H9 (cell line): ENCODE measurements at regions not wholly inside any gene's neighbourhood (a gene's known extent, or its start where the extent isn't known, plus 50 kb on each side); places are given as distances from the start of the nearest gene placed in this dataset.

Source experiments
- DNase-seq: peaks from one replicate; pipeline ENCODE4 v3.0.0-alpha.2; 2017
- H2AFZ ChIP-seq: one replicate; pipeline ENCODE4 v1.6.1; 2013; ENCODE audit warnings: mild to moderate bottlenecking, low read length, control low read depth, moderate library complexity
- H2AK5ac ChIP-seq: 2 replicates; pipeline ENCODE4 v1.6.1; 2013; ENCODE audit warnings: low read length, control low read depth, mixed read lengths; ENCODE audit not compliant: insufficient read length
- H2BK120ac ChIP-seq: one replicate; pipeline ENCODE4 v1.6.1; 2013; ENCODE audit warnings: low read depth, mild to moderate bottlenecking, low read length, control low read depth, inconsistent platforms; ENCODE audit not compliant: poor library complexity, severe bottlenecking
- H2BK12ac ChIP-seq: 2 replicates; pipeline ENCODE4 v1.6.1; 2013; ENCODE audit warnings: low read length, control low read depth, mixed read lengths, low read depth; ENCODE audit not compliant: insufficient read length
- H2BK15ac ChIP-seq: 2 replicates; pipeline ENCODE4 v1.6.1; 2013; ENCODE audit warnings: low read depth, low read length, control low read depth
- H2BK20ac ChIP-seq: one replicate; pipeline ENCODE4 v1.6.1; 2013; ENCODE audit warnings: low read depth, mild to moderate bottlenecking, low read length, control low read depth, inconsistent platforms; ENCODE audit not compliant: poor library complexity, severe bottlenecking
- H2BK5ac ChIP-seq: 2 replicates; pipeline ENCODE4 v1.6.1; 2013; ENCODE audit warnings: low read length, control low read depth, mixed read lengths; ENCODE audit not compliant: insufficient read length
- H3K14ac ChIP-seq: 2 replicates; pipeline ENCODE4 v1.6.1; 2013; ENCODE audit warnings: low read length, control low read depth; ENCODE audit not compliant: insufficient read depth
- H3K18ac ChIP-seq: 2 replicates; pipeline ENCODE4 v1.6.1; 2013; ENCODE audit warnings: low read depth, mild to moderate bottlenecking, mixed read lengths, low read length, control low read depth; ENCODE audit not compliant: insufficient read length
- H3K23ac ChIP-seq: 2 replicates; pipeline ENCODE4 v1.6.1; 2013; ENCODE audit warnings: low read length, control low read depth, mixed read lengths, low read depth; ENCODE audit not compliant: insufficient read length
- H3K23me2 ChIP-seq: 2 replicates; pipeline ENCODE4 v1.6.1; 2013; ENCODE audit warnings: low read depth, mild to moderate bottlenecking, mixed read lengths, low read length, control low read depth; ENCODE audit not compliant: insufficient read length, poor library complexity, severe bottlenecking
- H3K27ac ChIP-seq: 2 replicates; pipeline ENCODE4 v1.5.1; 2013; ENCODE audit warnings: low read length, control low read depth, mixed read lengths, low read depth; ENCODE audit not compliant: insufficient read length
- H3K27me3 ChIP-seq: 2 replicates; pipeline ENCODE4 v1.6.1; 2013; ENCODE audit warnings: low read length, control low read depth, inconsistent platforms; ENCODE audit not compliant: insufficient read depth
- H3K4ac ChIP-seq: 2 replicates; pipeline ENCODE4 v1.6.1; 2013; ENCODE audit warnings: low read depth, mild to moderate bottlenecking, control low read depth, inconsistent platforms, low read length, moderate library complexity
- H3K4me1 ChIP-seq: 2 replicates; pipeline ENCODE4 v1.6.1; 2013; ENCODE audit warnings: low read length, control low read depth, inconsistent platforms; ENCODE audit not compliant: insufficient read depth
- H3K4me2 ChIP-seq: 2 replicates; pipeline ENCODE4 v1.6.1; 2013; ENCODE audit warnings: low read length, control low read depth, mixed read lengths; ENCODE audit not compliant: insufficient read length, insufficient read depth
- H3K56ac ChIP-seq: 2 replicates; pipeline ENCODE4 v1.6.1; 2013; ENCODE audit warnings: low read depth, mild to moderate bottlenecking, mixed read lengths, low read length, control low read depth; ENCODE audit not compliant: insufficient read length
- H3K79me1 ChIP-seq: 2 replicates; pipeline ENCODE4 v1.6.1; 2013; ENCODE audit warnings: low read depth, mild to moderate bottlenecking, moderate library complexity, low read length, control low read depth, inconsistent platforms; ENCODE audit not compliant: insufficient read depth, poor library complexity, severe bottlenecking
- H3K79me2 ChIP-seq: 2 replicates; pipeline ENCODE4 v1.6.1; 2013; ENCODE audit warnings: low read length, control low read depth, inconsistent platforms; ENCODE audit not compliant: insufficient read depth
- H3K9ac ChIP-seq: 2 replicates; pipeline ENCODE4 v1.6.1; 2013; ENCODE audit warnings: low read length, control low read depth, mixed read lengths; ENCODE audit not compliant: insufficient read length; ENCODE audit errors: extremely low read depth
- H3K9me3 ChIP-seq: one replicate; pipeline ENCODE4 v1.6.1; 2013; ENCODE audit warnings: low read depth, low read length, inconsistent platforms; ENCODE audit not compliant: control insufficient read depth
- H3T11ph ChIP-seq: one replicate; pipeline ENCODE4 v1.6.1; 2013; ENCODE audit warnings: mild to moderate bottlenecking, low read length, control low read depth, inconsistent platforms
- H4K20me1 ChIP-seq: one replicate; pipeline ENCODE4 v1.6.1; 2013; ENCODE audit not compliant: control insufficient read depth, insufficient read length, insufficient read depth
- H4K5ac ChIP-seq: 2 replicates; pipeline ENCODE4 v1.6.1; 2013; ENCODE audit warnings: low read depth, mild to moderate bottlenecking, mixed read lengths, low read length, control low read depth; ENCODE audit not compliant: insufficient read length
- H4K8ac ChIP-seq: replicated peaks from 2 replicates; pipeline ENCODE4 v1.6.1; 2013; ENCODE audit warnings: low read length, control low read depth, mixed read lengths, low read depth; ENCODE audit not compliant: insufficient read length
- H4K91ac ChIP-seq: 2 replicates; pipeline ENCODE4 v1.6.1; 2013; ENCODE audit warnings: low read depth, mild to moderate bottlenecking, moderate library complexity, mixed read lengths, low read length, control low read depth; ENCODE audit not compliant: insufficient read length
- H3K27ac Mint-ChIP-seq, 3 experiments: 2 replicates in 2 of 3; 3 replicates in 1 of 3; pipeline ENCODE4 v1.8.0; 2020 to 2021; ENCODE audit warnings: mixed read lengths in 3 of 3, mild to moderate bottlenecking in 1 of 3, moderate library complexity in 1 of 3
- H3K27me3 Mint-ChIP-seq: 2 replicates; pipeline ENCODE4 v1.8.0; 2021; ENCODE audit warnings: low read depth, mild to moderate bottlenecking, moderate library complexity, mixed read lengths
- H3K36me3 Mint-ChIP-seq, 3 experiments: 2 replicates in 2 of 3; 3 replicates in 1 of 3; pipeline ENCODE4 v1.8.0; 2020 to 2021; ENCODE audit warnings: low read depth in 3 of 3, mixed read lengths in 3 of 3; ENCODE audit not compliant: insufficient read depth in 1 of 3
- H3K4me1 Mint-ChIP-seq, 2 experiments: 2 replicates each; pipeline ENCODE4 v1.8.0; 2020; ENCODE audit warnings: mixed read lengths in 2 of 2
- H3K4me3 Mint-ChIP-seq, 2 experiments: 2 replicates in 1 of 2; 3 replicates in 1 of 2; pipeline ENCODE4 v1.8.0; 2020 to 2021; ENCODE audit warnings: mild to moderate bottlenecking in 2 of 2, mixed read lengths in 2 of 2, moderate library complexity in 1 of 2
- H3K9me3 Mint-ChIP-seq, 2 experiments: 2 replicates in 1 of 2; 3 replicates in 1 of 2; pipeline ENCODE4 v1.8.0; 2020; ENCODE audit warnings: mild to moderate bottlenecking in 2 of 2, mixed read lengths in 2 of 2, moderate library complexity in 1 of 2
- TF ChIP-seq, protein P1 (sequence below): fragments of 200-600 bp; sonication (generic); conservative IDR thresholded peaks from 3 replicates; pipeline ENCODE4 v1.8.0; 2021; ENCODE audit warnings: antibody characterized with exemption, mild to moderate bottlenecking

- Mint-ChIP-seq H3K27me3 (no peaks in the 10 kb centered on the region), H3K36me3 (no peaks in the 10 kb centered on the region), H3K27ac (no peak overlapping the region), H3K4me1 (peaks cover 8 to 13% of the 10 kb centered on the region in 2 experiments), H3K9me3 (no peaks in the 10 kb centered on the region; a peak in 1 of 5 replicates), H3K4me3 (no peak overlapping the region)
- Histone ChIP-seq H3K79me1 (no peaks in the 10 kb centered on the region), H2BK15ac (no peak overlapping the region), H3K14ac (no peak overlapping the region), H3K56ac (no peak overlapping the region), H3K23me2 (no peaks in the 10 kb centered on the region), H3K79me2 (no peaks in the 10 kb centered on the region), H2AFZ (no peak overlapping the region), H3K4ac (no peak overlapping the region), H4K5ac (no peak overlapping the region), H3K18ac (no peak overlapping the region), H3K9me3 (no peaks in the 10 kb centered on the region), H3T11ph (no peak overlapping the region), H3K4me2 (no peak overlapping the region), H3K23ac (no peak overlapping the region), H3K27ac (no peak overlapping the region), H3K9ac (no peak overlapping the region), H2BK20ac (no peak overlapping the region), H2AK5ac (no peak overlapping the region), H2BK5ac (no peak overlapping the region), H3K27me3 (no peaks in the 10 kb centered on the region), H4K8ac (no peak overlapping the region), H2BK12ac (no peak overlapping the region), H3K4me1 (no peaks in the 10 kb centered on the region; the same call in 1 of the 2 replicates), H4K91ac (no peak overlapping the region), H4K20me1 (no peaks in the 10 kb centered on the region), H2BK120ac (no peak overlapping the region)
- no peak for DNase-seq
- TF ChIP-seq, protein P1, sequence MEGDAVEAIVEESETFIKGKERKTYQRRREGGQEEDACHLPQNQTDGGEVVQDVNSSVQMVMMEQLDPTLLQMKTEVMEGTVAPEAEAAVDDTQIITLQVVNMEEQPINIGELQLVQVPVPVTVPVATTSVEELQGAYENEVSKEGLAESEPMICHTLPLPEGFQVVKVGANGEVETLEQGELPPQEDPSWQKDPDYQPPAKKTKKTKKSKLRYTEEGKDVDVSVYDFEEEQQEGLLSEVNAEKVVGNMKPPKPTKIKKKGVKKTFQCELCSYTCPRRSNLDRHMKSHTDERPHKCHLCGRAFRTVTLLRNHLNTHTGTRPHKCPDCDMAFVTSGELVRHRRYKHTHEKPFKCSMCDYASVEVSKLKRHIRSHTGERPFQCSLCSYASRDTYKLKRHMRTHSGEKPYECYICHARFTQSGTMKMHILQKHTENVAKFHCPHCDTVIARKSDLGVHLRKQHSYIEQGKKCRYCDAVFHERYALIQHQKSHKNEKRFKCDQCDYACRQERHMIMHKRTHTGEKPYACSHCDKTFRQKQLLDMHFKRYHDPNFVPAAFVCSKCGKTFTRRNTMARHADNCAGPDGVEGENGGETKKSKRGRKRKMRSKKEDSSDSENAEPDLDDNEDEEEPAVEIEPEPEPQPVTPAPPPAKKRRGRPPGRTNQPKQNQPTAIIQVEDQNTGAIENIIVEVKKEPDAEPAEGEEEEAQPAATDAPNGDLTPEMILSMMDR: no peak
Measured at GRCh38 chr6:11409371-11409770, 128.2 kb upstream of the TMEM170B start.
